HEK293 (cell line): ENCODE measurements at regions not wholly inside any gene's neighbourhood (a gene's known extent, or its start where the extent isn't known, plus 50 kb on each side); places are given as distances from the start of the nearest gene placed in this dataset.

ENCODE experiments used
- CTCF ChIA-PET: fragments of 350-600 bp; formaldehyde crosslinking; extraction: SDS; loops from one replicate; lab custom pipeline; 2021; ENCODE audit warnings: antibody characterized with exemption; lab: Yijun Ruan, JAX
- POLR2A ChIA-PET: fragments of 300-600 bp; formaldehyde crosslinking; extraction: SDS; loops from one replicate; lab custom pipeline; 2020; ENCODE audit warnings: antibody characterized with exemption, inconsistent platforms; lab: Yijun Ruan, JAX
- H3K27ac ChIP-seq: fragments of 200-500 bp; sonication (Bioruptor generic); 2 replicates; pipeline ENCODE4 v1.5.1; 2014; ENCODE audit warnings: low read depth, low read length, control low read depth, inconsistent platforms; ENCODE audit errors: extremely low read depth
- H3K36me3 ChIP-seq, 2 experiments: fragments of 200-500 bp in 1 of 2; sonication (Bioruptor generic) in 1 of 2; 1 replicate in 1 of 2; 2 replicates in 1 of 2; pipeline ENCODE4 v1.5.1; 2014 to 2017; ENCODE audit warnings: inconsistent platforms in 2 of 2, low read length in 2 of 2; ENCODE audit not compliant: control insufficient read depth in 2 of 2, insufficient read depth in 1 of 2
- H3K4me1 ChIP-seq: fragments of 200-500 bp; sonication (Bioruptor generic); 2 replicates; pipeline ENCODE4 v1.5.1; 2014; ENCODE audit warnings: mild to moderate bottlenecking, low read length, inconsistent platforms; ENCODE audit not compliant: control insufficient read depth, insufficient read depth
- H3K4me3 ChIP-seq: 2 replicates; pipeline ENCODE4 v1.5.1; 2011; ENCODE audit warnings: low read depth, mild to moderate bottlenecking, control low read depth, low read length, moderate library complexity
- H3K9me3 ChIP-seq: fragments of 200-500 bp; sonication (Bioruptor generic); 2 replicates; pipeline ENCODE4 v1.5.1; 2014; ENCODE audit warnings: low read depth, low read length, inconsistent platforms; ENCODE audit not compliant: control insufficient read depth, insufficient read depth
- EGR2 ChIP-seq: fragments of 450-650 bp; formaldehyde crosslinking; IDR thresholded peaks from 2 replicates; pipeline ENCODE4 v1.5.1; 2016; ENCODE audit warnings: low read depth, missing biosample characterization, missing genetic modification characterization
- HOXD13 ChIP-seq: sonication (generic); formaldehyde crosslinking; IDR thresholded peaks from 2 replicates; pipeline ENCODE4 v1.8.0; 2022; ENCODE audit warnings: missing genetic modification reagents, borderline replicate concordance
- KLF7 ChIP-seq: fragments of 450-650 bp; formaldehyde crosslinking; IDR thresholded peaks from 2 replicates; pipeline ENCODE4 v1.5.1; 2016; ENCODE audit warnings: missing biosample characterization, missing genetic modification characterization, borderline replicate concordance
- KLF8 ChIP-seq: fragments of 450-650 bp; formaldehyde crosslinking; IDR thresholded peaks from 2 replicates; pipeline ENCODE4 v1.5.1; 2016; ENCODE audit warnings: missing biosample characterization, missing genetic modification characterization
- MEIS1 ChIP-seq: sonication (generic); formaldehyde crosslinking; IDR thresholded peaks from 2 replicates; pipeline ENCODE4 v1.8.1; 2022; ENCODE audit warnings: missing genetic modification reagents, mild to moderate bottlenecking, borderline replicate concordance
- PBX3 ChIP-seq: sonication (generic); formaldehyde crosslinking; IDR thresholded peaks from 2 replicates; pipeline ENCODE4 v1.8.1; 2022; ENCODE audit warnings: mild to moderate bottlenecking, moderate library complexity, missing genetic modification reagents
- PRDM2 ChIP-seq: fragments of 450-650 bp; formaldehyde crosslinking; IDR thresholded peaks from 2 replicates; pipeline ENCODE4 v1.5.1; 2016; ENCODE audit warnings: missing biosample characterization, missing genetic modification characterization, borderline replicate concordance
- ZBTB48 ChIP-seq: fragments of 450-650 bp; formaldehyde crosslinking; IDR thresholded peaks from 2 replicates; pipeline ENCODE4 v1.5.1; 2016; ENCODE audit warnings: missing biosample characterization, missing genetic modification characterization
- ZNF114 ChIP-seq: fragments of 450-650 bp; formaldehyde crosslinking; IDR thresholded peaks from 2 replicates; pipeline ENCODE4 v1.5.0; 2017; ENCODE audit warnings: missing biosample characterization, missing genetic modification characterization
- ZNF121 ChIP-seq: fragments of 450-650 bp; formaldehyde crosslinking; IDR thresholded peaks from 2 replicates; pipeline ENCODE4 v1.5.1; 2016; ENCODE audit warnings: missing biosample characterization, missing genetic modification characterization
- ZNF138 ChIP-seq: fragments of 450-650 bp; formaldehyde crosslinking; IDR thresholded peaks from 2 replicates; pipeline ENCODE4 v1.5.1; 2016; ENCODE audit warnings: missing biosample characterization, missing genetic modification characterization, borderline replicate concordance
- ZNF140 ChIP-seq: fragments of 450-650 bp; formaldehyde crosslinking; IDR thresholded peaks from 2 replicates; pipeline ENCODE4 v1.5.1; 2016; ENCODE audit warnings: missing biosample characterization, missing genetic modification characterization
- ZNF157 ChIP-seq: fragments of 450-650 bp; formaldehyde crosslinking; IDR thresholded peaks from 2 replicates; pipeline ENCODE4 v1.5.1; 2016; ENCODE audit warnings: missing biosample characterization, missing genetic modification characterization
- ZNF274 ChIP-seq, 2 experiments: fragments of 200-500 bp in 1 of 2; fragments of 450-650 bp in 1 of 2; sonication (Bioruptor generic) in 1 of 2; formaldehyde crosslinking in 1 of 2; IDR thresholded peaks; 2 replicates each; pipeline versions ENCODE4 v1.5.1 to v1.6.1; 2014 to 2016; ENCODE audit warnings: borderline replicate concordance in 1 of 2, inconsistent platforms in 1 of 2, low read length in 1 of 2, missing biosample characterization in 1 of 2, missing genetic modification characterization in 1 of 2
- ZNF292 ChIP-seq: fragments of 450-650 bp; formaldehyde crosslinking; IDR thresholded peaks from 2 replicates; pipeline ENCODE4 v1.5.1; 2016; ENCODE audit warnings: low read depth, missing biosample characterization, missing genetic modification characterization, borderline replicate concordance
- ZNF341 ChIP-seq: fragments of 450-650 bp; formaldehyde crosslinking; IDR thresholded peaks from 2 replicates; pipeline ENCODE4; 2016; ENCODE audit warnings: low read depth, missing biosample characterization, missing genetic modification characterization
- ZNF350 ChIP-seq: fragments of 450-650 bp; formaldehyde crosslinking; IDR thresholded peaks from 2 replicates; pipeline ENCODE4 v1.5.0; 2017; ENCODE audit warnings: missing biosample characterization, mild to moderate bottlenecking, missing genetic modification characterization
- ZNF354C ChIP-seq: fragments of 450-650 bp; formaldehyde crosslinking; IDR thresholded peaks from 2 replicates; pipeline ENCODE4 v1.5.1; 2016; ENCODE audit warnings: missing biosample characterization, missing genetic modification characterization, low read depth, borderline replicate concordance
- ZNF433 ChIP-seq: fragments of 450-650 bp; formaldehyde crosslinking; IDR thresholded peaks from 2 replicates; pipeline ENCODE4 v1.5.1; 2016; ENCODE audit warnings: missing biosample characterization, missing genetic modification characterization, low read depth
- ZNF521 ChIP-seq: fragments of 450-650 bp; formaldehyde crosslinking; IDR thresholded peaks from 2 replicates; pipeline ENCODE4 v1.5.1; 2017; ENCODE audit warnings: missing biosample characterization, mild to moderate bottlenecking, missing genetic modification characterization
- ZNF561 ChIP-seq: fragments of 450-650 bp; IDR thresholded peaks from 2 replicates; pipeline ENCODE4 v1.5.1; 2018; ENCODE audit warnings: missing biosample characterization, missing genetic modification characterization, borderline replicate concordance
- ZNF585B ChIP-seq: fragments of 450-650 bp; formaldehyde crosslinking; IDR thresholded peaks from 2 replicates; pipeline ENCODE4 v1.5.1; 2016; ENCODE audit warnings: missing biosample characterization, missing genetic modification characterization
- ZNF624 ChIP-seq: fragments of 450-650 bp; formaldehyde crosslinking; IDR thresholded peaks from 2 replicates; pipeline ENCODE4 v1.5.1; 2017; ENCODE audit warnings: missing biosample characterization, missing genetic modification characterization
- ZNF626 ChIP-seq: fragments of 450-650 bp; sonication (Bioruptor Pico); formaldehyde crosslinking; IDR thresholded peaks from 2 replicates; pipeline ENCODE4 v1.5.1; 2018; ENCODE audit warnings: missing biosample characterization, missing genetic modification characterization, inconsistent platforms
- ZNF747 ChIP-seq: fragments of 450-650 bp; formaldehyde crosslinking; IDR thresholded peaks from 2 replicates; pipeline ENCODE4 v1.5.1; 2016; ENCODE audit warnings: missing biosample characterization, missing genetic modification characterization
- ZNF785 ChIP-seq: fragments of 450-650 bp; formaldehyde crosslinking; IDR thresholded peaks from 2 replicates; pipeline ENCODE4 v1.5.1; 2016; ENCODE audit warnings: missing biosample characterization, missing genetic modification characterization
- ZNF791 ChIP-seq: fragments of 450-650 bp; formaldehyde crosslinking; IDR thresholded peaks from 2 replicates; pipeline ENCODE4 v1.5.1; 2016; ENCODE audit warnings: missing biosample characterization, missing genetic modification characterization
- ZNF843 ChIP-seq: fragments of 450-650 bp; formaldehyde crosslinking; IDR thresholded peaks from 2 replicates; pipeline ENCODE4 v1.5.1; 2016; ENCODE audit warnings: missing biosample characterization, missing genetic modification characterization
- ZSCAN30 ChIP-seq: fragments of 450-650 bp; IDR thresholded peaks from 2 replicates; pipeline ENCODE4 v1.5.1; 2018; ENCODE audit warnings: missing biosample characterization, mild to moderate bottlenecking, missing genetic modification characterization, moderate library complexity
- ZXDB ChIP-seq: fragments of 450-650 bp; formaldehyde crosslinking; IDR thresholded peaks from 2 replicates; pipeline ENCODE4 v1.5.1; 2016; ENCODE audit warnings: missing biosample characterization, missing genetic modification characterization

GRCh38 chr9:135365013-135365768, 114.4 kb upstream of the PPP1R26 start:
- H3K9me3 ChIP-seq = no peaks in the 10 kb centered on the region
- no peaks in the 10 kb centered on the region for H3K4me1 ChIP-seq
- no peak overlapping the region for H3K4me3 ChIP-seq
- ChIA-PET POLR2A (no interaction called here), CTCF (no interaction called here)
- no peak for TF ChIP-seq ZNF354C (tag by site-specific recombination)
- TF ChIP-seq PBX3 = no peak
- TF ChIP-seq EGR2 (tag by site-specific recombination) = no peak
- no peak for TF ChIP-seq ZNF140
- no peak for TF ChIP-seq ZNF433 (tag by site-specific recombination)
- no peak for TF ChIP-seq ZNF561 (tag by site-specific recombination)
- TF ChIP-seq ZNF341 (tag by site-specific recombination) = no peak
- TF ChIP-seq ZNF624 (tag by site-specific recombination) = no peak
- TF ChIP-seq ZNF791 (tag by site-specific recombination) = no peak
- no peak for TF ChIP-seq ZNF521 (tag by site-specific recombination)
- TF ChIP-seq PRDM2 = no peak
- no peak for TF ChIP-seq ZXDB (tag by site-specific recombination)
- TF ChIP-seq ZNF114 (tag by site-specific recombination) = no peak
- no peak for TF ChIP-seq ZNF350 (tag by site-specific recombination)
- no peak for TF ChIP-seq KLF8 (tag by site-specific recombination)
- no peak for TF ChIP-seq ZNF157 (tag by site-specific recombination)
- TF ChIP-seq ZSCAN30 (tag by site-specific recombination) = no peak
- TF ChIP-seq ZBTB48 (tag by site-specific recombination) = no peak
- H3K27ac ChIP-seq = no peak overlapping the region
- no peaks in the 10 kb centered on the region for H3K36me3 ChIP-seq

- H3K4me1 ChIP-seq = no peaks in the 10 kb centered on the region
- POLR2A ChIA-PET = no interaction called here
- H3K4me3 ChIP-seq = no peak overlapping the region
- TF ChIP-seq KLF7 (tag by site-specific recombination) = no peak
- no peak for TF ChIP-seq ZNF747 (tag by site-specific recombination)
- no peak for TF ChIP-seq HOXD13 (CRISPR knock-in tag)
- no peak for TF ChIP-seq ZNF785 (tag by site-specific recombination)
- TF ChIP-seq ZNF843 (tag by site-specific recombination) = no peak
- no peak for TF ChIP-seq ZNF138 (tag by site-specific recombination)
- TF ChIP-seq ZNF274 (IDR thresholded peaks at IDR 0.05; ENCODE audit: low read length) = no peak
- no peak for TF ChIP-seq ZNF274 (tag by site-specific recombination; IDR thresholded peaks at IDR 0.05; ENCODE audit: borderline replicate concordance)
- no peak for TF ChIP-seq ZNF121
- no peak for TF ChIP-seq ZNF292 (tag by site-specific recombination)
- no peak for TF ChIP-seq MEIS1 (CRISPR knock-in tag)
- TF ChIP-seq ZNF585B (tag by site-specific recombination) = no peak
- TF ChIP-seq ZNF626 = no peak
- CTCF ChIA-PET = interaction anchor here (0.6 kb wide), 1 partner anchor 278 kb away, joined by 3 read pairs; no protein-coding TSS in a partner anchor
- H3K27ac ChIP-seq = no peak overlapping the region
- H3K9me3 ChIP-seq = no peaks in the 10 kb centered on the region
- H3K36me3 ChIP-seq = no peaks in the 10 kb centered on the region
Observed at GRCh38 chr9:135366104-135366503, 113.5 kb upstream of the PPP1R26 start.
